ENCODE measurements at regions not wholly inside any gene's neighbourhood (a gene's known extent, or its start where the extent isn't known, plus 50 kb on each side); places are given as distances from the start of the nearest gene placed in this dataset.

GRCh38 chr14:86826661-86827060 is 1166.3 kb downstream of the GALC start:
- no peak overlapping the region for H3K4me3 Mint-ChIP-seq
- no peaks in the 10 kb centered on the region for H4K20me1 ChIP-seq (replicated peaks; ENCODE audit: insufficient read depth)
- no peaks in the 10 kb centered on the region for H3K4me1 ChIP-seq (ENCODE audit: insufficient read depth)
- no peaks in the 10 kb centered on the region for H3K36me3 Mint-ChIP-seq (ENCODE audit: low read depth)
- no peak overlapping the region for H3K4me3 ChIP-seq
- no peak overlapping the region for H2AFZ ChIP-seq
- H3K79me2 ChIP-seq (replicated peaks; ENCODE audit: insufficient read depth): no peaks in the 10 kb centered on the region
- no peak overlapping the region for H3K27ac Mint-ChIP-seq
- no peaks in the 10 kb centered on the region; the same call in 2 of the 3 replicates for H3K9me3 Mint-ChIP-seq
- H3K4me1 Mint-ChIP-seq: no peaks in the 10 kb centered on the region
- H3F3A ChIP-seq (replicated peaks; ENCODE audit: low read depth): no peaks in the 10 kb centered on the region
- TF ChIP-seq, protein P1, sequence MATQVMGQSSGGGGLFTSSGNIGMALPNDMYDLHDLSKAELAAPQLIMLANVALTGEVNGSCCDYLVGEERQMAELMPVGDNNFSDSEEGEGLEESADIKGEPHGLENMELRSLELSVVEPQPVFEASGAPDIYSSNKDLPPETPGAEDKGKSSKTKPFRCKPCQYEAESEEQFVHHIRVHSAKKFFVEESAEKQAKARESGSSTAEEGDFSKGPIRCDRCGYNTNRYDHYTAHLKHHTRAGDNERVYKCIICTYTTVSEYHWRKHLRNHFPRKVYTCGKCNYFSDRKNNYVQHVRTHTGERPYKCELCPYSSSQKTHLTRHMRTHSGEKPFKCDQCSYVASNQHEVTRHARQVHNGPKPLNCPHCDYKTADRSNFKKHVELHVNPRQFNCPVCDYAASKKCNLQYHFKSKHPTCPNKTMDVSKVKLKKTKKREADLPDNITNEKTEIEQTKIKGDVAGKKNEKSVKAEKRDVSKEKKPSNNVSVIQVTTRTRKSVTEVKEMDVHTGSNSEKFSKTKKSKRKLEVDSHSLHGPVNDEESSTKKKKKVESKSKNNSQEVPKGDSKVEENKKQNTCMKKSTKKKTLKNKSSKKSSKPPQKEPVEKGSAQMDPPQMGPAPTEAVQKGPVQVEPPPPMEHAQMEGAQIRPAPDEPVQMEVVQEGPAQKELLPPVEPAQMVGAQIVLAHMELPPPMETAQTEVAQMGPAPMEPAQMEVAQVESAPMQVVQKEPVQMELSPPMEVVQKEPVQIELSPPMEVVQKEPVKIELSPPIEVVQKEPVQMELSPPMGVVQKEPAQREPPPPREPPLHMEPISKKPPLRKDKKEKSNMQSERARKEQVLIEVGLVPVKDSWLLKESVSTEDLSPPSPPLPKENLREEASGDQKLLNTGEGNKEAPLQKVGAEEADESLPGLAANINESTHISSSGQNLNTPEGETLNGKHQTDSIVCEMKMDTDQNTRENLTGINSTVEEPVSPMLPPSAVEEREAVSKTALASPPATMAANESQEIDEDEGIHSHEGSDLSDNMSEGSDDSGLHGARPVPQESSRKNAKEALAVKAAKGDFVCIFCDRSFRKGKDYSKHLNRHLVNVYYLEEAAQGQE (IDR thresholded peaks at IDR 0.05; ENCODE audit: unreplicated experiment): no peak
- TF ChIP-seq CTCF (conservative IDR thresholded peaks at IDR 0.05; ENCODE audit: low read depth in 2 of 2) (no peak), EZH2 (IDR thresholded peaks at IDR 0.05; ENCODE audit: low read depth, unreplicated experiment) (no peak), ZNF462 (CRISPR knock-in tag; IDR thresholded peaks at IDR 0.05) (no peak), ZNF114 (CRISPR knock-in tag; IDR thresholded peaks at IDR 0.05) (no peak), ETS1 (IDR thresholded peaks at IDR 0.05) (no peak), JUNB (IDR thresholded peaks at IDR 0.05; ENCODE audit: unreplicated experiment) (no peak), STAT1 (IDR thresholded peaks at IDR 0.05; ENCODE audit: unreplicated experiment) (no peak), EZH2phosphoT487 (IDR thresholded peaks at IDR 0.05; ENCODE audit: unreplicated experiment) (no peak)
- no peak overlapping the region for H3K4me2 ChIP-seq
- H3K9me2 ChIP-seq (ENCODE audit: insufficient read depth): no peaks in the 10 kb centered on the region
- H3K36me3 ChIP-seq (ENCODE audit: insufficient read depth): no peaks in the 10 kb centered on the region
- H3K27ac ChIP-seq (ENCODE audit: low read depth): no peak overlapping the region
- H3K27me3 ChIP-seq (ENCODE audit: insufficient read depth): no peaks in the 10 kb centered on the region
- DNase-seq (ENCODE audit: low spot score) (no peak), ATAC-seq (no peak)
- H3K27me3 Mint-ChIP-seq (ENCODE audit: insufficient read depth, low read depth, poor library complexity): no peaks in the 10 kb centered on the region

Measured in GM23338 (cell line).